ENCODE measurements at regions not wholly inside any gene's neighbourhood (a gene's known extent, or its start where the extent isn't known, plus 50 kb on each side); places are given as distances from the start of the nearest gene placed in this dataset.
A peak's percentile ranks its signal among the peaks of the same experiment; 100 is the strongest.

GRCh38 chr3:29195056-29195455, 85.8 kb upstream of the RBMS3 start:
- Histone ChIP-seq H2AFZ (ENCODE audit: control insufficient read depth, low read length) (no peak overlapping the region), H3K4me1 (ENCODE audit: control insufficient read depth, extremely low read depth, insufficient read depth, low read length) (peaks cover 10% of the 10 kb centered on the region), H4K20me1 (ENCODE audit: control insufficient read depth, extremely low read depth, insufficient read depth, low read length) (no peaks in the 10 kb centered on the region), H3K4me2 (ENCODE audit: control insufficient read depth, extremely low read depth, insufficient read depth, low read depth, low read length) (peak overlapping the region; percentile 18), H3K27ac (ENCODE audit: control insufficient read depth, insufficient read depth, low read length) (no peak overlapping the region), H3K9me1 (ENCODE audit: control insufficient read depth, extremely low read depth, insufficient read depth, low read length) (no peaks in the 10 kb centered on the region), H3K9me3 (ENCODE audit: control insufficient read depth, low read depth, low read length) (no peaks in the 10 kb centered on the region), H3K4me3 (ENCODE audit: control insufficient read depth in 2 of 3, extremely low read depth in 1 of 3, insufficient read depth in 2 of 3, low read depth in 1 of 3, low read length in 3 of 3) (no peak overlapping the region), H3K9ac (ENCODE audit: control insufficient read depth, extremely low read depth, insufficient read depth, low read length) (no peak overlapping the region), H3K27me3 (ENCODE audit: control insufficient read depth, extremely low read depth, insufficient read depth, low read length) (no peaks in the 10 kb centered on the region), H3K79me2 (ENCODE audit: control insufficient read depth, insufficient read depth, low read length) (no peaks in the 10 kb centered on the region), H3K36me3 (ENCODE audit: control insufficient read depth in 2 of 2, extremely low read depth in 1 of 2, insufficient read depth in 2 of 2, low read length in 2 of 2) (no peaks in the 10 kb centered on the region)
- peak; percentile 83 for DNase-seq (ENCODE audit: low read depth, low spot score)
- FAIRE-seq, result peak; percentile 97
- dilution Hi-C loops (cut with MboI; ENCODE audit: extremely low pct_ligation_motif_present, low sequenced_read_pairs), result no loop called here
- no peak for TF ChIP-seq EZH2 (IDR thresholded peaks at IDR 0.05; ENCODE audit: low read length)
- no peak for TF ChIP-seq CTCF (optimal IDR thresholded peaks at IDR 0.05 in 1 of 3, IDR thresholded peaks at IDR 0.05 in 1 of 3, conservative IDR thresholded peaks at IDR 0.05 in 1 of 3; ENCODE audit: extremely low read depth in 1 of 3, insufficient read depth in 2 of 3, low read length in 3 of 3)

- Histone ChIP-seq H3K4me3 (ENCODE audit: control insufficient read depth in 2 of 3, extremely low read depth in 1 of 3, insufficient read depth in 2 of 3, low read depth in 1 of 3, low read length in 3 of 3) (no peak overlapping the region), H3K27ac (ENCODE audit: control insufficient read depth, insufficient read depth, low read length) (no peak overlapping the region), H3K27me3 (ENCODE audit: control insufficient read depth, extremely low read depth, insufficient read depth, low read length) (no peaks in the 10 kb centered on the region), H3K4me2 (ENCODE audit: control insufficient read depth, extremely low read depth, insufficient read depth, low read depth, low read length) (no peak overlapping the region), H3K4me1 (ENCODE audit: control insufficient read depth, extremely low read depth, insufficient read depth, low read length) (peaks cover 8% of the 10 kb centered on the region), H3K9me1 (ENCODE audit: control insufficient read depth, extremely low read depth, insufficient read depth, low read length) (no peaks in the 10 kb centered on the region), H3K36me3 (ENCODE audit: control insufficient read depth in 2 of 2, extremely low read depth in 1 of 2, insufficient read depth in 2 of 2, low read length in 2 of 2) (no peaks in the 10 kb centered on the region), H4K20me1 (ENCODE audit: control insufficient read depth, extremely low read depth, insufficient read depth, low read length) (no peaks in the 10 kb centered on the region), H2AFZ (ENCODE audit: control insufficient read depth, low read length) (no peak overlapping the region), H3K9me3 (ENCODE audit: control insufficient read depth, low read depth, low read length) (no peaks in the 10 kb centered on the region), H3K79me2 (ENCODE audit: control insufficient read depth, insufficient read depth, low read length) (no peaks in the 10 kb centered on the region), H3K9ac (ENCODE audit: control insufficient read depth, extremely low read depth, insufficient read depth, low read length) (no peak overlapping the region)
- TF ChIP-seq CTCF (optimal IDR thresholded peaks at IDR 0.05 in 1 of 3, IDR thresholded peaks at IDR 0.05 in 1 of 3, conservative IDR thresholded peaks at IDR 0.05 in 1 of 3; ENCODE audit: extremely low read depth in 1 of 3, insufficient read depth in 2 of 3, low read length in 3 of 3), result no peak
- DNase-seq (ENCODE audit: low read depth, low spot score), result no peak
- peak; percentile 51 for FAIRE-seq
- dilution Hi-C loops (cut with MboI; ENCODE audit: extremely low pct_ligation_motif_present, low sequenced_read_pairs), result no loop called here
These were observed 79.3 kb upstream of the RBMS3 start for GRCh38 chr3:29201604-29202003.

All from keratinocyte (primary cell).